ENCODE measurements at regions not wholly inside any gene's neighbourhood (a gene's known extent, or its start where the extent isn't known, plus 50 kb on each side); places are given as distances from the start of the nearest gene placed in this dataset.
"Not testable (repeated sequence)": the region's sequence is repeated elsewhere in the genome, so short reads cannot be mapped to it uniquely, and the experiment has no call there.

DNA sequence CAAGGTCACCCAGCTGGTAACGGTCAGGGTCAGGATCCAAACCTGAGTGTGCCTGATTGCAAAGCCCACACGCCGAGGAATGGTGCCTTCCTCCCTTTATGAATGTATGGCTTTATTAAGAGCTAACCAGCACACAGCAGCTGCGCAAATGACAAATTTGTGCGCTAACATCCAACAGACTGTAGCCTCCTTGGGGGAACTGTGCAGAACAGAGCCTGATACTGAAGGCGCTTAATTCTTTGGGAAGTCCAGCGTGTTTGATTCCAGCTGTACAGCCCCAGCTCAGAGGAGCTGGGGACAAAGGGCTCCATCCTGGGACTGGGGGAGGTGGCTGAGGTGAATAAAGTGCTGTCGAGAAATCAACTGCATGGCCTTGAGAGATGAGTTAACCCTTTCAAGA lies 75.7 kb upstream of the JARID2 start:
- intact Hi-C loops (cut with DNase I) = no loop called here
- DNase-seq (ENCODE audit: low spot score) = no peak

- no peak for DNase-seq (ENCODE audit: low spot score)
- intact Hi-C loops (cut with DNase I) = no loop called here
Observed at GRCh38 chr6:15171026-15171425, 74.8 kb upstream of the JARID2 start.

GRCh38 chr6:15176816-15177370 lies 69.0 kb upstream of the JARID2 start:
- intact Hi-C loops (cut with DNase I) = no loop called here
- no peak for DNase-seq (ENCODE audit: low spot score)

DNA sequence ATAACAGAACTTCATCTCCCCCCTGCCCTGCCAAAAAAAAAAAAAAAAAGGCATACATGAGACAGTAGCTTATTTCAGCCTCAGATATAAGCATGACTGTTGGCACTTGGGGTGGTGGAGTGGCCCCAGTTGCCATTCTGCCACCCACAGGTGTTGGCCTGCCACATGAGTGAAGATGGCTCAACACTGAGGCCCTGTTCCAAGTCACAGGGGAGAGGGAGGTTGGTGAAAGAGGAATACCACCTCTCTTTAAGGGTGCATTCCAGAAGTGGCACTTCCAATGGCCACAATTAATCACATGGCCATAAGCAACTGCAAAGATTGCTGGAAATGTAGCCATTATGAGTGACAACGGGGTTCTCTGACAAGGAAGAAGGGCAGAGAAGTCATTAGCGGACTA lies 61.9 kb upstream of the JARID2 start:
- intact Hi-C loops (cut with DNase I) = no loop called here
- no peak for DNase-seq (ENCODE audit: low spot score)

DNA sequence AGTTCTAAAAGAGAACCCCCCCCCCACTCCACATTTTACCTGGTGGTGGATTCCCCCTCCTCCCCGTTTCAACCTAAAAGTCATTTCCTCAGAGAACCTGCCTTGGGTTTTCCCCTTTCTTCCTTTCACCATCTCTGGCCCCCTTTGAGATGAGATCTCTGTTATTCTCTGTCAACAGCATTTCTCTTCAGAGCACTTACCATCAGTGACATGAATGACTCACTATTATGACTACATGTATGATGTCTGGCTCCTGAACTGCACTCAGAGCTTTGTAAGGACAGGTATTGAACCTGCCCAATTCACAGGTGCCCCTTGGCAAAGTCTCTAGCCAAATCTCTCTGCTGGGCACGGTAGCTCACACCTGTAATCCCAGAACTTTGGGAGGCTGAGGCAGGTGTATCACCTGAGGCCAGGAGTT lies 61.4 kb upstream of the JARID2 start:
- no peak for DNase-seq (ENCODE audit: low spot score)
- intact Hi-C loops (cut with DNase I) = no loop called here

- intact Hi-C loops (cut with DNase I); DNase-seq (ENCODE audit: low spot score): not testable (repeated sequence)
Observed at GRCh38 chr6:15185111-15185510, 60.8 kb upstream of the JARID2 start.

- DNase-seq (ENCODE audit: low spot score); intact Hi-C loops (cut with DNase I): not testable (repeated sequence)
Observed at GRCh38 chr6:15193451-15193850, 52.4 kb upstream of the JARID2 start.

GRCh38 chr6:15194453-15194852 lies 51.4 kb upstream of the JARID2 start:
- intact Hi-C loops (cut with DNase I) = no loop called here

More at GRCh38 chr6:15194453-15194852, 51.4 kb upstream of the JARID2 start:
- DNase-seq (ENCODE audit: low spot score) = no peak

Data from cardiac septum (tissue), 1 donor.